Panc1 (cell line): ENCODE measurements at regions not wholly inside any gene's neighbourhood (a gene's known extent, or its start where the extent isn't known, plus 50 kb on each side); places are given as distances from the start of the nearest gene placed in this dataset.

Source experiments
- ATAC-seq: fragments of 200-7000 bp; cut with Tn5 transposase; 2 replicates; pipeline ENCODE4 v1.9.1; 2020; ENCODE audit warnings: mild to moderate bottlenecking, moderate library complexity
- BruUV-seq: library from RNA; stranded (reverse); fragments of 400-500 nt; replicated peaks from 2 replicates; lab custom pipeline; 2021; lab: Mats Ljungman, UMichigan
- CTCF ChIA-PET: fragments of 300-600 bp; sonication (Branson Sonifier 250); formaldehyde crosslinking; loops from one replicate; lab custom pipeline; 2022; ENCODE audit warnings: antibody characterized with exemption; lab: Charles Lee
- POLR2A ChIA-PET: fragments of 300-600 bp; sonication (Branson Sonifier 250); formaldehyde crosslinking; loops from one replicate; lab custom pipeline; 2022; ENCODE audit warnings: antibody characterized with exemption; lab: Charles Lee
- DNase-seq: peaks from one replicate; pipeline ENCODE4 v3.0.0-alpha.2; 2010; ENCODE audit warnings: low read depth, low spot score
- H3K27ac ChIP-seq: 2 replicates; pipeline ENCODE4 v1.5.1; 2011; ENCODE audit warnings: mild to moderate bottlenecking, low read length, inconsistent platforms
- H3K27me3 ChIP-seq: fragments of 200-500 bp; sonication (Bioruptor generic); 2 replicates; pipeline ENCODE4 v1.6.0; 2014; ENCODE audit warnings: low read length, inconsistent platforms; ENCODE audit not compliant: control insufficient read depth, insufficient read depth
- H3K36me3 ChIP-seq: fragments of 200-500 bp; sonication (Bioruptor generic); 2 replicates; pipeline ENCODE4 v1.5.1; 2014; ENCODE audit warnings: inconsistent platforms, mild to moderate bottlenecking, low read length, moderate library complexity; ENCODE audit not compliant: control insufficient read depth, insufficient read depth
- H3K4me1 ChIP-seq: 2 replicates; pipeline ENCODE4 v1.5.1; 2011; ENCODE audit warnings: inconsistent platforms, mild to moderate bottlenecking, low read length, moderate library complexity; ENCODE audit not compliant: control insufficient read depth, insufficient read depth
- H3K4me3 ChIP-seq, 2 experiments: 2 replicates each; pipeline ENCODE4 v1.5.1; 2011 to 2012; ENCODE audit warnings: low read depth in 2 of 2, low read length in 2 of 2, mild to moderate bottlenecking in 2 of 2, inconsistent platforms in 1 of 2, moderate library complexity in 1 of 2
- H3K9me3 ChIP-seq: fragments of 200-500 bp; sonication (Bioruptor generic); 2 replicates; pipeline ENCODE4 v1.5.1; 2014; ENCODE audit warnings: low read depth, mild to moderate bottlenecking, inconsistent platforms, low read length, moderate library complexity; ENCODE audit not compliant: control insufficient read depth, insufficient read depth
- POLR2AphosphoS5 ChIP-seq: IDR thresholded peaks from 2 replicates; pipeline ENCODE4 v1.6.1; 2012; ENCODE audit warnings: mild to moderate bottlenecking, low read depth, low read length, moderate library complexity
- SIN3A ChIP-seq: IDR thresholded peaks from 2 replicates; pipeline ENCODE4 v1.6.1; 2012; ENCODE audit warnings: low read depth, mild to moderate bottlenecking, low read length, moderate library complexity, borderline replicate concordance; ENCODE audit not compliant: insufficient read depth
- TCF7L2 ChIP-seq: IDR thresholded peaks from 2 replicates; pipeline ENCODE4 v1.6.1; 2011; ENCODE audit warnings: mild to moderate bottlenecking, low read depth, low read length, inconsistent platforms
- in situ Hi-C: cut with HindIII; loops from 2 replicates; pipeline ENCODE4 v1.10.0; 2016; ENCODE audit warnings: low sequenced_read_pairs, low pct_unique_long_range_greater_than_20kb
- intact Hi-C: fragments of 100-400 bp; cut with micrococcal nuclease; formaldehyde crosslinking; loops from one replicate; pipeline ENCODE4 v1.10.0; 2022; ENCODE audit not compliant: unreplicated experiment
- TF ChIP-seq, protein P1 (sequence below), 2 experiments: IDR thresholded peaks; 2 replicates each; pipeline ENCODE4 v1.6.1; 2011 to 2012; ENCODE audit warnings: low read depth in 2 of 2, control low read depth in 1 of 2, low read length in 1 of 2, mild to moderate bottlenecking in 1 of 2, moderate library complexity in 1 of 2; ENCODE audit not compliant: insufficient read depth in 1 of 2
- TF ChIP-seq, protein P2 (sequence below): fragments of 450-650 bp; IDR thresholded peaks from 2 replicates; pipeline ENCODE4 v1.5.1; 2017; ENCODE audit warnings: mild to moderate bottlenecking

DNA sequence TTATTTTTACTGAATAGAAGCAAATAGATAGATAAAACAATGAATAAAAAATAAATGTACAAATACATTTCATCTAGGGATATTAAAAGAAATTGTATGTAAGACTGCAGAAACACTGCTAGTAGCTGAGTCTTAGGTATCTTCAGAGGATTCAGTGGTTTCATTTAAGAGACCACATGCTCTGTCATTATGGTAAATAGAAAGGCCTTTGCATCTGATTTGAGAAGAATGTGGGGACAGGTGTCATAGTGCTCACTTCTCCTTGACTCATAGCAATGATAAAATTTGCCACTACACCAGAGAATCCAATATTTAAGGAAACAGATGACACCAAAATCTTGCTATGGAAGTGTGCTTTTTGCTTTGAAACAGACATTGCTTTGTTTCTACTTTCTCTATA, 59.8 kb upstream of the PPP1R2C start:
- H3K4me1 ChIP-seq: no peaks in the 10 kb centered on the region
- DNase-seq: no peak
- ATAC-seq: no peak
- TF ChIP-seq, protein P1, sequence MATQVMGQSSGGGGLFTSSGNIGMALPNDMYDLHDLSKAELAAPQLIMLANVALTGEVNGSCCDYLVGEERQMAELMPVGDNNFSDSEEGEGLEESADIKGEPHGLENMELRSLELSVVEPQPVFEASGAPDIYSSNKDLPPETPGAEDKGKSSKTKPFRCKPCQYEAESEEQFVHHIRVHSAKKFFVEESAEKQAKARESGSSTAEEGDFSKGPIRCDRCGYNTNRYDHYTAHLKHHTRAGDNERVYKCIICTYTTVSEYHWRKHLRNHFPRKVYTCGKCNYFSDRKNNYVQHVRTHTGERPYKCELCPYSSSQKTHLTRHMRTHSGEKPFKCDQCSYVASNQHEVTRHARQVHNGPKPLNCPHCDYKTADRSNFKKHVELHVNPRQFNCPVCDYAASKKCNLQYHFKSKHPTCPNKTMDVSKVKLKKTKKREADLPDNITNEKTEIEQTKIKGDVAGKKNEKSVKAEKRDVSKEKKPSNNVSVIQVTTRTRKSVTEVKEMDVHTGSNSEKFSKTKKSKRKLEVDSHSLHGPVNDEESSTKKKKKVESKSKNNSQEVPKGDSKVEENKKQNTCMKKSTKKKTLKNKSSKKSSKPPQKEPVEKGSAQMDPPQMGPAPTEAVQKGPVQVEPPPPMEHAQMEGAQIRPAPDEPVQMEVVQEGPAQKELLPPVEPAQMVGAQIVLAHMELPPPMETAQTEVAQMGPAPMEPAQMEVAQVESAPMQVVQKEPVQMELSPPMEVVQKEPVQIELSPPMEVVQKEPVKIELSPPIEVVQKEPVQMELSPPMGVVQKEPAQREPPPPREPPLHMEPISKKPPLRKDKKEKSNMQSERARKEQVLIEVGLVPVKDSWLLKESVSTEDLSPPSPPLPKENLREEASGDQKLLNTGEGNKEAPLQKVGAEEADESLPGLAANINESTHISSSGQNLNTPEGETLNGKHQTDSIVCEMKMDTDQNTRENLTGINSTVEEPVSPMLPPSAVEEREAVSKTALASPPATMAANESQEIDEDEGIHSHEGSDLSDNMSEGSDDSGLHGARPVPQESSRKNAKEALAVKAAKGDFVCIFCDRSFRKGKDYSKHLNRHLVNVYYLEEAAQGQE (IDR thresholded peaks at IDR 0.05; ENCODE audit: insufficient read depth in 1 of 2, low read depth in 2 of 2, low read length in 1 of 2): no peak
- TF ChIP-seq TCF7L2: no peak
- no peak for TF ChIP-seq POLR2AphosphoS5
- TF ChIP-seq, protein P2, sequence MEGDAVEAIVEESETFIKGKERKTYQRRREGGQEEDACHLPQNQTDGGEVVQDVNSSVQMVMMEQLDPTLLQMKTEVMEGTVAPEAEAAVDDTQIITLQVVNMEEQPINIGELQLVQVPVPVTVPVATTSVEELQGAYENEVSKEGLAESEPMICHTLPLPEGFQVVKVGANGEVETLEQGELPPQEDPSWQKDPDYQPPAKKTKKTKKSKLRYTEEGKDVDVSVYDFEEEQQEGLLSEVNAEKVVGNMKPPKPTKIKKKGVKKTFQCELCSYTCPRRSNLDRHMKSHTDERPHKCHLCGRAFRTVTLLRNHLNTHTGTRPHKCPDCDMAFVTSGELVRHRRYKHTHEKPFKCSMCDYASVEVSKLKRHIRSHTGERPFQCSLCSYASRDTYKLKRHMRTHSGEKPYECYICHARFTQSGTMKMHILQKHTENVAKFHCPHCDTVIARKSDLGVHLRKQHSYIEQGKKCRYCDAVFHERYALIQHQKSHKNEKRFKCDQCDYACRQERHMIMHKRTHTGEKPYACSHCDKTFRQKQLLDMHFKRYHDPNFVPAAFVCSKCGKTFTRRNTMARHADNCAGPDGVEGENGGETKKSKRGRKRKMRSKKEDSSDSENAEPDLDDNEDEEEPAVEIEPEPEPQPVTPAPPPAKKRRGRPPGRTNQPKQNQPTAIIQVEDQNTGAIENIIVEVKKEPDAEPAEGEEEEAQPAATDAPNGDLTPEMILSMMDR: no peak
- BruUV-seq: no TSS peak
- POLR2A ChIA-PET: no interaction called here
- intact Hi-C loops: no loop called here
- H3K36me3 ChIP-seq: no peaks in the 10 kb centered on the region
- no peak overlapping the region for H3K4me3 ChIP-seq
- CTCF ChIA-PET: no interaction called here
- H3K9me3 ChIP-seq: no peaks in the 10 kb centered on the region
- H3K27ac ChIP-seq: no peak overlapping the region
- no peaks in the 10 kb centered on the region for H3K27me3 ChIP-seq
- in situ Hi-C loops: no loop called here

DNA sequence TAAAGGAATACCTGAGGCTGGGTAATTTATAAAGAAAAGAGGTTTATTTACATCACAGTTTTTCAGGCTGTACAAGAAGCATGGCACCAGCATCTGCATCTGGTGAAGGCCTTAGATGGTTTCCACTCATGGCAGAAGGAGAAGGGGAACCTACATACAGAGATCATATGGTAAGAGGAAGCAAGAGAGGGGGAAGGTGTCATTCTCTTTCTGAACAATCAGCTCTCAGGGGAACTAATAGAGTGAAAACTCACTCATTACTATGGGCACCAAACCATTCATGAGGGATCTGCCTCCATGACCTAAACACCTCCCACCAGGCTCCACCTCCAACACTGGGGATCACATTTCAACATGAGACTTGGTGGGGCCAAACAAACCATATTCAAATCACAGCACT, 61.7 kb upstream of the PPP1R2C start:
- ChIA-PET CTCF (no interaction called here), POLR2A (no interaction called here)
- intact Hi-C loops: no loop called here
- no peak for TF ChIP-seq TCF7L2
- TF ChIP-seq, protein P2: no peak
- no peak for TF ChIP-seq SIN3A
- TF ChIP-seq POLR2AphosphoS5: no peak
- H3K27me3 ChIP-seq: no peaks in the 10 kb centered on the region
- no peaks in the 10 kb centered on the region for H3K9me3 ChIP-seq
- ATAC-seq (no peak), DNase-seq (no peak)
- no peak overlapping the region for H3K4me3 ChIP-seq
- no peaks in the 10 kb centered on the region for H3K4me1 ChIP-seq
- in situ Hi-C loops: no loop called here
- H3K36me3 ChIP-seq: no peaks in the 10 kb centered on the region
- H3K27ac ChIP-seq: no peak overlapping the region
- BruUV-seq: no TSS peak

DNA sequence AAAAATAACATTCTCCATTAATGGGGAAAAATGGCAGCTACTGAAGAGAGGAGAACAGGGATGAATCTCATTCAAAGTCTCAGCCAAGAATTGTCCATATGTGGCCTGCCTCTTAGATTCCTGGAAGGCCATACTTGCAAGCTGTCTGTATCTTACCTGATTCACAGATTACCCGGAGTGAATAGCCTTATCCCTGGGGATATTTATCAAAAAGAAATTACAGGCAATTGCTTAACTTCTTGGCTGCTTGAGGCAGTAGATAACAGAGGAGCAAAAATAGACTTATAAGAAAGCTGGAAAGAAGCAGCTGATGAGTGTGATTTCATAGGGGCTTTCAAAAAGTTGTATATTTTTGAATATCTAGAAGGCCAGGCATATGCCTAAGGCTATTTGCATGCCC, 68.8 kb upstream of the PPP1R2C start:
- DNase-seq (no peak), ATAC-seq (no peak)
- Histone ChIP-seq H3K27me3 (no peaks in the 10 kb centered on the region), H3K4me3 (no peak overlapping the region), H3K9me3 (no peaks in the 10 kb centered on the region), H3K4me1 (no peaks in the 10 kb centered on the region), H3K27ac (no peak overlapping the region), H3K36me3 (no peaks in the 10 kb centered on the region)
- CTCF ChIA-PET: no interaction called here
- no TSS peak for BruUV-seq
- in situ Hi-C loops (no loop called here), intact Hi-C loops (no loop called here)
- POLR2A ChIA-PET: no interaction called here
- TF ChIP-seq POLR2AphosphoS5 (no peak), SIN3A (no peak), TCF7L2 (no peak)
- TF ChIP-seq, protein P1 (IDR thresholded peaks at IDR 0.05; ENCODE audit: insufficient read depth in 1 of 2, low read depth in 2 of 2, low read length in 1 of 2): no peak
- TF ChIP-seq, protein P2: no peak
